ENCODE measurements at regions not wholly inside any gene's neighbourhood (a gene's known extent, or its start where the extent isn't known, plus 50 kb on each side); places are given as distances from the start of the nearest gene placed in this dataset.

- TF ChIP-seq RAD21 (conservative IDR thresholded peaks at IDR 0.05) (no peak), POLR2AphosphoS5 (IDR thresholded peaks at IDR 0.05) (no peak), CTCF (IDR thresholded peaks at IDR 0.05; ENCODE audit: poor library complexity, severe bottlenecking) (no peak)
Observed at GRCh38 chr5:133867341-133867740, 101.1 kb downstream of the C5orf15 start.

Measured in neural cell (in vitro differentiated cells).